ENCODE measurements at regions not wholly inside any gene's neighbourhood (a gene's known extent, or its start where the extent isn't known, plus 50 kb on each side); places are given as distances from the start of the nearest gene placed in this dataset.

DNA sequence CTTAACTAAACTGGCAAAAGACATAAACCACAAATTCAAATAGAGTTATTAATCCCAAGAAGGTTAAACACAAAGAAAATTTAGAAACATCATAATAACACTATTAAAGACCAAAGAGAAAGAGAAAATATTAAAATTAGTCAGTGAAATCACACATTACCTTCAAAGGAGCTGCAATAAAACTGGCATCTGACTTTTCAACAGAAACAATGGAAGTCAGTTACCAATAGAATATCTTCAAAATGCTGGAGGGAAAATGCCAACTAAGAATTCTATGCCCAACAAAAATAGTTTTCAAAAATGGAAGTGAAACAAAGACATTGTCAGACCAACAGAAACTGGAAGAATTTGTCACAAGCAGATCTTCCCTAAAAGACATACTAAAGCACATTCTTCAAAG is 68.7 kb upstream of the RNF7 start:
- POLR2A ChIA-PET = no interaction called here
- FAIRE-seq = no peak
- intact Hi-C loops (cut with micrococcal nuclease; ENCODE audit: unreplicated experiment) = no loop called here

DNA sequence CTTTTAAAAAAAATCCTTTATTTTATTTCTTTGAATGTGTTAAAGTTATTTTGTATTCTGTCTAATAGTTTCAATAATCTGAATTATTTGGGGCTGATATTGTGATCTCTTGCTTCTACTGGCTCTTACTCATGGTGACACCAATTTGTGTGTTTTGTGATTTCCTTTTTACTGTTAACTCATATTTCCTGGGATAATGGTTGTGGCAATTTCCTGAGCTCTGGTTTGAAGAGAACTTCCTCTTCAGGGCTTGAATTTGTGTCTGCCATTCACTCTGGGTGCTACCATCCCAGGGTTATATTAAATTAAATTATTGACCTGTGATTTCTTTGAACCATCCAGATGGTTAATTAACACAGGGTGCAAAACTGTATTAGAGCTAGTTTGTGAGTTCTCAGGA is 60.4 kb upstream of the RNF7 start:
- Histone ChIP-seq H3K27me3 (ENCODE audit: control insufficient read depth in 1 of 2, insufficient read depth in 2 of 2, low read length in 2 of 2) (no peaks in the 10 kb centered on the region), H3K79me2 (ENCODE audit: insufficient read depth, low read length) (no peaks in the 10 kb centered on the region), H4K20me1 (ENCODE audit: insufficient read depth, low read length) (no peaks in the 10 kb centered on the region), H3K4me2 (ENCODE audit: low read depth, low read length) (no peak overlapping the region), H3K36me3 (replicated peaks in 1 of 2; ENCODE audit: control insufficient read depth in 1 of 2, insufficient read depth in 2 of 2, low read length in 2 of 2) (no peaks in the 10 kb centered on the region), H3K4me3 (replicated peaks in 1 of 3; ENCODE audit: insufficient read depth in 1 of 3, low read depth in 2 of 3, low read length in 3 of 3) (no peak overlapping the region), H3K4me1 (ENCODE audit: insufficient read depth, low read length) (peaks cover 9% of the 10 kb centered on the region), H3K9ac (ENCODE audit: insufficient read depth, low read depth, low read length) (no peak overlapping the region), H2AFZ (ENCODE audit: low read length) (no peak overlapping the region), H3K27ac (ENCODE audit: extremely low read length, insufficient read depth, low read length) (no peak overlapping the region), H3K9me3 (ENCODE audit: low read length) (no peaks in the 10 kb centered on the region)
- ATAC-seq (no peak), FAIRE-seq (no peak), DNase-seq (ENCODE audit: low spot score) (no peak)
- BruUV-seq (replicated peaks) = no TSS peak
- ChIA-PET CTCF (ENCODE audit: low intra/inter-chr PET ratio, low total read pairs) (no interaction called here), POLR2A (no interaction called here)
- TF ChIP-seq ZNF251 (CRISPR knock-in tag; IDR thresholded peaks at IDR 0.05) = no peak
- TF ChIP-seq, protein P1, sequence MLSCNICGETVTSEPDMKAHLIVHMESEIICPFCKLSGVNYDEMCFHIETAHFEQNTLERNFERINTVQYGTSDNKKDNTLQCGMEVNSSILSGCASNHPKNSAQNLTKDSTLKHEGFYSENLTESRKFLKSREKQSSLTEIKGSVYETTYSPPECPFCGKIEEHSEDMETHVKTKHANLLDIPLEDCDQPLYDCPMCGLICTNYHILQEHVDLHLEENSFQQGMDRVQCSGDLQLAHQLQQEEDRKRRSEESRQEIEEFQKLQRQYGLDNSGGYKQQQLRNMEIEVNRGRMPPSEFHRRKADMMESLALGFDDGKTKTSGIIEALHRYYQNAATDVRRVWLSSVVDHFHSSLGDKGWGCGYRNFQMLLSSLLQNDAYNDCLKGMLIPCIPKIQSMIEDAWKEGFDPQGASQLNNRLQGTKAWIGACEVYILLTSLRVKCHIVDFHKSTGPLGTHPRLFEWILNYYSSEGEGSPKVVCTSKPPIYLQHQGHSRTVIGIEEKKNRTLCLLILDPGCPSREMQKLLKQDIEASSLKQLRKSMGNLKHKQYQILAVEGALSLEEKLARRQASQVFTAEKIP (CRISPR knock-in tag; IDR thresholded peaks at IDR 0.05; ENCODE audit: borderline replicate concordance) = no peak
- TF ChIP-seq ZNF274 (CRISPR knock-in tag; IDR thresholded peaks at IDR 0.05) = no peak
- no peak for TF ChIP-seq DNMT3B (CRISPR knock-in tag; conservative IDR thresholded peaks at IDR 0.05)
- intact Hi-C loops (cut with micrococcal nuclease; ENCODE audit: unreplicated experiment) (no loop called here), in situ Hi-C loops (cut with HindIII; ENCODE audit: extremely low pct_ligation_motif_present, low pct_unique_long_range_greater_than_20kb) (no loop called here)

More for the DNA sequence above, 68.7 kb upstream of the RNF7 start:
- Histone ChIP-seq H3K27me3 (ENCODE audit: control insufficient read depth in 1 of 2, insufficient read depth in 2 of 2, low read length in 2 of 2) (no peaks in the 10 kb centered on the region), H2AFZ (ENCODE audit: low read length) (no peak overlapping the region), H3K9me3 (ENCODE audit: low read length) (peaks cover 13% of the 10 kb centered on the region), H3K4me2 (ENCODE audit: low read depth, low read length) (no peak overlapping the region), H3K27ac (ENCODE audit: extremely low read length, insufficient read depth, low read length) (no peak overlapping the region), H4K20me1 (ENCODE audit: insufficient read depth, low read length) (no peaks in the 10 kb centered on the region), H3K79me2 (ENCODE audit: insufficient read depth, low read length) (no peaks in the 10 kb centered on the region), H3K4me3 (replicated peaks in 1 of 3; ENCODE audit: insufficient read depth in 1 of 3, low read depth in 2 of 3, low read length in 3 of 3) (no peak overlapping the region), H3K36me3 (replicated peaks in 1 of 2; ENCODE audit: control insufficient read depth in 1 of 2, insufficient read depth in 2 of 2, low read length in 2 of 2) (no peaks in the 10 kb centered on the region), H3K4me1 (ENCODE audit: insufficient read depth, low read length) (no peaks in the 10 kb centered on the region), H3K9ac (ENCODE audit: insufficient read depth, low read depth, low read length) (no peak overlapping the region)
- DNase-seq (ENCODE audit: low spot score) (no peak), ATAC-seq (no peak)
- no TSS peak for BruUV-seq (replicated peaks)
- in situ Hi-C loops (cut with HindIII; ENCODE audit: extremely low pct_ligation_motif_present, low pct_unique_long_range_greater_than_20kb) = no loop called here
- CTCF ChIA-PET (ENCODE audit: low intra/inter-chr PET ratio, low total read pairs) = no interaction called here
- TF ChIP-seq WIZ (CRISPR knock-in tag; IDR thresholded peaks at IDR 0.05) (no peak), ZNF121 (CRISPR knock-in tag; IDR thresholded peaks at IDR 0.05) (no peak), GTF2F1 (IDR thresholded peaks at IDR 0.05; ENCODE audit: low read length) (no peak), HMG20A (CRISPR knock-in tag; IDR thresholded peaks at IDR 0.05; ENCODE audit: borderline replicate concordance) (no peak)
